ENCODE measurements at regions not wholly inside any gene's neighbourhood (a gene's known extent, or its start where the extent isn't known, plus 50 kb on each side); places are given as distances from the start of the nearest gene placed in this dataset.

GRCh38 chr6:126788861-126789365 lies 329.6 kb upstream of the RSPO3 start:
- TF ChIP-seq CTCF (IDR thresholded peaks at IDR 0.05 in 2 of 3, conservative IDR thresholded peaks at IDR 0.05 in 1 of 3; ENCODE audit: borderline replicate concordance in 1 of 3, insufficient read depth in 1 of 3, low read depth in 2 of 3, low read length in 2 of 3) (no peak), REST (IDR thresholded peaks at IDR 0.05; ENCODE audit: low read depth) (no peak), CBX3 (IDR thresholded peaks at IDR 0.05; ENCODE audit: low read depth) (no peak), EZH2 (IDR thresholded peaks at IDR 0.05) (no peak), ZNF274 (IDR thresholded peaks at IDR 0.05; ENCODE audit: low read depth, low read length) (no peak), TCF7L2 (IDR thresholded peaks at IDR 0.05; ENCODE audit: borderline replicate concordance, extremely low read depth, insufficient read depth, insufficient read length) (no peak), ZFX (IDR thresholded peaks at IDR 0.05) (no peak)
